Ecto neural progenitor cell (in vitro differentiated cells): ENCODE measurements at regions not wholly inside any gene's neighbourhood (a gene's known extent, or its start where the extent isn't known, plus 50 kb on each side); places are given as distances from the start of the nearest gene placed in this dataset.
"Not testable (repeated sequence)": the region's sequence is repeated elsewhere in the genome, so short reads cannot be mapped to it uniquely, and the experiment has no call there.

ENCODE experiments used
- DNase-seq: peaks from one replicate; pipeline ENCODE4 v3.0.0-alpha.2; 2018; ENCODE audit warnings: low spot score

- no peak for DNase-seq
These were observed 247.6 kb downstream of the EMX2 start for GRCh38 chr10:117790179-117790578.

DNA sequence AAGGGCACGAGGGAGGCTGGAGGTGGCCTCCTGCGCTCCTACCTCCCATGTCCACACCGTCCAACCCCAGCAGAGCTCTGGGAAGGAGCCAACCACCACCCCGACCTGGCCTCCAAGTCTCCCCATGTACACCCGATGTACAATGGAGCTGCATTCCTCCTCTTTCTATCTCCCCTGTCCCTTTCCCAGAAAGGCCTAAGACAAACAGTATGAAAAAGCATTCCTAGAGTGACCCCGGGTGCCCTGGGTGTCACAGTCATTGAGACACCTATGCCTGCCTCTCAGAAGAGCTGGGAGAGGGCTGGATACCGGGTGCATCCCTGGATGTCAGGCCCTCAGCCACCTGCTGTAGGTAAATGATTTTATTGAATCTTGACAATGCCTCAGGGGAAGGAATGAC is 248.1 kb downstream of the EMX2 start:
- no peak for DNase-seq

DNA sequence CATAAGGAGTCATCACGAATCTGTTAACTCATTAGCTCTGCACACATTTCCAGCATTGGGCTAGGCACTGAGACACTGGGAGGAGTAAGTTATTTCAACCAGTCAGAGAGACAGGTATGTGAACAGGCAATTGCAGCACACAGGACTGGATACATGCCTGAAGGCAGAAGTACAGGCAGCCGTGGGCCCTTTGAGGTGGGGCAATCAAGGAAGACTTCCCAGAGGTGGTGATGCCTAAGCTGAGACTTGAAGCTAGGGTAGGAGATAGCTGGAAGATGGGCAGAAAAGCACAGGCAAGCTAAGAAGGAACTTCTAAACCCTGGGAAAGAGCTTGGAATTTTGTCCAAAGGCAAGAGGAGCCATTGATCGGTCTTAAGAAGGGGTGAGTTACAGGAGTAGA is 249.7 kb downstream of the EMX2 start:
- DNase-seq: no peak

DNA sequence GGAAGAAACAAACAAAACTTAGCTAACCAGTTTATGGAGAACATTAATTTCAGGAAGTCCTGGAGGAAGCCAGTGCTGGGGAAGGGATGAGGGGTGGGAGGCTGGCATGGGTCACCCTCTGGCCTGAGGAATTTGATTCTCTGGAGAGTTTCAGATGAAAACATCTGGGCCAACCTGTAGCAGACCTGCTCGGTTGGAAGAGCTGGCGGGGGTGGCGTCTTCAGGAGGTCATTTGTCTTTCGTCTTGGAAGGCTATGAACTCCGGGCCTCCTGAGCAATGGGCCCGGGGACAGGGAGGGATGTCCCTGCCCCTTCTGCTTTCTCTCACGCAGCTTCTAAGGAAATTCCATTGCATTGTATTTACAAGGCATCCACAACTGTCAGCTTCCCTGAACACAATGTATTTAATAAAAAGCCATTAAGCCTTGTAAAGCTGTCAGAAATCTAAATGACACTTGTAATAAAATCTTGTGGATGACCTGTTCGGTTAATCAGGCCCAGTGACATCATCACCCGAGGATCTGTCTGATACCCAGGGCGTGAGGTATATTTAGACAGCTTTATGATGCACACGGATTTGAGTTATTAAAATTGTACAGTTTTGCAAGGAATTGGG is 250.5 kb downstream of the RAB11FIP2 start:
- DNase-seq: no peak

- DNase-seq: no peak
These were observed 249.4 kb downstream of the RAB11FIP2 start for GRCh38 chr10:117797296-117797695.

DNA sequence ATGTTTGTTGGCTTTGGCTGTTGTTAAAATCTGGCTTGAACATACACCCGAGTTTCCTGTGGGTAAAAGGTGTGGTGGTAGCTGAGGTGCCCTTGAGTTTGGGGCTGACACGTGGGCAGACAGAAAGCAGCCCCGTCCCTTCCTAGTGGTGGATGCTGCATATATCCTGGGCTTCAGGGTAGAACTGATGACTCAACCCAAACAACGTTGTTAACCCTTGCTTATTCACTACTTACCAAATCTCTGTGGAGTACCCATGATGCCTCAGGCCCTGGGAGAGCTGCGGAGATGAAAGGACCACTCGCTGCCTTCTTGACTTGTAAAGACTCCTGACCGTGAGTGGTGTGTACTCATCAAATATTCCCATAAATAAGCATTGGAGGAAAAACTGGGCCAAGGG is 245.1 kb downstream of the RAB11FIP2 start:
- DNase-seq: no peak

GRCh38 chr10:117804470-117805011 is 242.2 kb downstream of the RAB11FIP2 start:
- peak; percentile 58 for DNase-seq

GRCh38 chr10:117805139-117805538 is 241.6 kb downstream of the RAB11FIP2 start:
- DNase-seq: no peak

GRCh38 chr10:117807441-117807840 is 239.3 kb downstream of the RAB11FIP2 start:
- DNase-seq: no peak

GRCh38 chr10:117815816-117816215 is 230.9 kb downstream of the RAB11FIP2 start:
- not testable (repeated sequence) for DNase-seq

DNA sequence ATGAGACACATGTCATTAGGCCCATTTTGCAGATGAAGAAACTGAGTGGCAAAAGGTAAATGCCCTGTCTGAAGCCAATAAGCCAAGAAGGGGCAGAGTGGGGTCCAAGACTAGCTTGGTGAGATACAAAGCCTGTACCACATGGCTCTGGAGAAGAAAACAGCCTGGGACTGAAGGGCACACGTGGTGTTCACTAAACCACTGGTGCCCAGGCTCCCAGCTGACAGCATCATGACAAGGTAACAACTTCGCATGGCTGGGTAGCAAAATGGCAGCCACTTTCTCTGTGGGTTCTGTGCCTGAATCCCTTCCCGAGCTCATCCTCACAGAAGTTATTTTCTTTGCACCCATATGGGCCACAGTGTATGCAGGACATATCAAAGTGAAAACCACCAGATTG is 229.6 kb downstream of the RAB11FIP2 start:
- DNase-seq: no peak

DNA sequence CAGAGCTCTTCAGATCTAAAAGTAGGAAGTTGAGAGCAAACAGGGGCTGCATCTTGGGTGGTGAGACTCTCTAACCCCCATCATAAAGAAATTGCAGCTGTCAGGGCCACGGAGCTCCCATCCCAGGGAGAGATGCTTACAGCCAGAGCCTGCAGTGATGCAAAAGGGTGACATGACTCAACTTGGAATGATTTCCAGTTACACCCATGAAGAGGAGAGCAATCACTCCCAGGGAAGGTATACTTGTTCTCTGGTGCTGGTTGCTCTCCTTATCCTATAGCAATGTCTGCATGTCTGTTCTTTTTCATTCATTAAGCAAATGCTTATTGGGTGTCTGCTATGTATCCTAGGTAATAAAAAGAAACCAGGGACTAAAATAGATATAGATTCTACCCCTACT is 228.0 kb downstream of the RAB11FIP2 start:
- DNase-seq: no peak

GRCh38 chr10:117819304-117819703 is 227.4 kb downstream of the RAB11FIP2 start:
- DNase-seq: no peak

- DNase-seq: no peak
These were observed 222.8 kb downstream of the RAB11FIP2 start for GRCh38 chr10:117823980-117824379.

DNA sequence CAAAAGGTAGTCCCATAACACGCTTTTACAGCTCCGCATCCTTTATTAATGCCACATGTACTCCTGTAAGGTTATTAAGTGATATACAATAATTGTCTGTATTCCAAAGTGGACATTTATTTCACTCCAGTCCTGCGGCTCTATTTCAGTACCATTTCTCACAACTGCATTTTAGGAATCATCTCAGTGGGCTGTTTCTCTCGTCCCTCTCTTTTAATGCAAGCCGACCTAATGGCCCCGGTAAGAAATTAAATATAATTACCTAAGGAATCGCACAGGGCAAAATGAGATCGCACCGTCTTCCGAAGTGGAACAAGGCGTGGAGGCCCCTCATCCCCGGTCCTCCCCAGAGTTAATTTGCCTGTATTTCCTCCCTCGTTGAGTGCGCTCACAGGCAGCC is 216.5 kb downstream of the RAB11FIP2 start:
- DNase-seq: no peak

- peak; percentile 63 for DNase-seq
These were observed 215.9 kb downstream of the RAB11FIP2 start for GRCh38 chr10:117830787-117831212.

GRCh38 chr10:117838500-117839498 is 207.9 kb downstream of the RAB11FIP2 start:
- DNase-seq: not testable (repeated sequence)

DNA sequence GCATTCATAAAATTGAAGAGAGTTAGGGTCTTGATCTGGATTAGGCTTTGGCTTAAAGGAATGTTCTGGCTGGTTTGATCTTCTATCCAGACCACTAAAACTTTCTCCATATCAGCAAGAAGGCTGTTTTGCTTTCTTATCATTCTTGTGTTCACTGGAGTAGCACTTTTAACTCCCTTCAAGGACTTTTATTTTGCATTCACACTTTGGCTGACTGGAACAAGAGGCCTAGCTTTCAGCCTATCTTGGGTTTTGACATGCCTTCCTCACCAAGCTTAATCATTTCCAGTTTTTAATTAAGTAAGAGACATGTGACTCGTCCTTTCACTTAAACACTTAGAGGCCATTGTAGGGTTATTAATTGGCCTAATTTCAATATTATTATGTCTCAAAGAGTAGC is 190.3 kb downstream of the RAB11FIP2 start:
- DNase-seq: not testable (repeated sequence)

DNA sequence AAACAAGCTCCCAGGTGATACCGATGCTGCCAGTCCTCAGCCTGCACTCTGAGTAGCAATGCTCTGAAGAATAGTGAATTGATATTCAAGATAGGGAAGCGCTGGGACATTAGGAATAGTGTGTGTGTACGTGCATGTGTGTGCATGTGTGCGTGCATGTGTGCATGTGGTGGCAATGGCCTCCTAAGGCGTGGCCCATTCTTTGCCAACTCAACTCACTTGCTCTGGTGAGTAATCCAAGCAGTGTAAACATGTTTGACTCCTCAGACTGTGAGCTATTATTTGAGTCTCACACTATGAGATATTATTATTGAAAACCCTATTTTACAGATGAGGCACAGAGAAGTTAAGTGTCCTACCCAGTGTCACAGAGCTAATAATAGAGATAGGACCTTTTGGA is 186.6 kb downstream of the RAB11FIP2 start:
- DNase-seq: no peak

DNA sequence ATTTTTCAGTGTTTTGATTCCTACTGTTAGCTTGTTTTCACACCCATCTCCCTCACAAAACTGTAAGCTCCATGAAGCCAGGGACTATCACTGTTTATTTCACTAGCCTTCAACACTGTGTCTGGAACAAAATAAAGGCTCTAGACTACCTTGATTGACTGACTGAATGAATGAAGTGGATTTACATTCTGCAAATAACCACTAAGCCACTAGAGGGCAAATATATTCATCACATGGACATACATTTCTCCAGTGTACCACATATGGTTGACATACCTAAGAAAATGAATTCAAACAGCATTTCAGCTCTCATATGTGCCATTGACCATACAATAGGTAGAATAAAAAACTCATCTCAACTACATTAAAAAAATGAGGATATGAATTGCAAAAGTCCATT is 185.9 kb downstream of the RAB11FIP2 start:
- no peak for DNase-seq

DNA sequence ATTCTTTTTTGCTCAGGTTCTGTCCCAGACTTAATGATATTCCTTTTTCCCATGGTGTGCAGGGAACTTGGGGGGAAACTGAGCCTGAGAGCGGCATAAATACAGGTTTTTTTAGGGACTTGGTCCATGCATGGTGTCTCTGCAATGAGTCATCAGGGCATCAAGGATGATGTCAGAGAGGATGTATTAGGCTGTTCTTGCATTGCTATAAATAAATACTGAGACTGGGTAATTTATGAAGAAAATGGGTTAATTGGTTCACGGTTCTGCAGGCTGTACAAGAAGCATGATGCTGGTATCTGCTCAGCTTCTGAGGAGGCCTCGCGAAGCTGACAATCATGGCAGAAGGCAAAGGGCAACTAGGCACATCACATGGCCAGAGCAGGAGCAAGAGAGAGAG is 185.4 kb downstream of the RAB11FIP2 start:
- DNase-seq: no peak

- no peak for DNase-seq
These were observed 183.0 kb downstream of the RAB11FIP2 start for GRCh38 chr10:117863771-117864170.

DNA sequence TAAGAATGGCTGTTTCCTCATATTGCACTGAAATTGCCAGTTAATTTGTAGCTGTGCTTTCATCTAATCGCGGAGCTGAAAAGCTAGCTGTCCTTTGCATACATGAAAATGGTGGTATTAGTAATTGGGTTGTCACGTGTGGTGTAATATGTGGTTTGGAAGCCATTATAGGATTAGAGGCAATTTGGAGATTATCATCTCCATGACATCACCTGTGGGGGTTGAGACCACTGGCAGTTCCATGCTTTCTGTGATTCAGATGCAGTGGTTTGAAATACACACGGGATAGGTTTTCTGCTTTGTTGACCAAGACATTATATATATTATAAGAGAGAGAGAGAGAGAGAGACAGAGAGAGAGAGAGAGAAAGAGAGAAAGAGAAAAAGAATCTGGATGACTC is 180.8 kb downstream of the RAB11FIP2 start:
- DNase-seq: no peak
